VCaP (cell line): ENCODE measurements at regions not wholly inside any gene's neighbourhood (a gene's known extent, or its start where the extent isn't known, plus 50 kb on each side); places are given as distances from the start of the nearest gene placed in this dataset.

Source experiments
- H3K27ac ChIP-seq: fragments of 450-650 bp; 2 replicates; pipeline ENCODE4 v1.5.1; 2017
- CTCF ChIP-seq: fragments of 450-650 bp; conservative IDR thresholded peaks from 2 replicates; pipeline ENCODE4 v1.5.1; 2017; ENCODE audit warnings: mild to moderate bottlenecking, moderate library complexity

- no peak for TF ChIP-seq CTCF
- no peak overlapping the region for H3K27ac ChIP-seq
Observed at GRCh38 chr12:67760586-67761275, 112.2 kb downstream of the DYRK2 start.

- no peak overlapping the region for H3K27ac ChIP-seq
- TF ChIP-seq CTCF = no peak
Observed at GRCh38 chr12:67761566-67761965, 113.0 kb downstream of the DYRK2 start.

GRCh38 chr12:67764055-67764454 lies 115.5 kb downstream of the DYRK2 start:
- no peak overlapping the region for H3K27ac ChIP-seq
- no peak for TF ChIP-seq CTCF

GRCh38 chr12:67764946-67765619 lies 116.5 kb downstream of the DYRK2 start:
- TF ChIP-seq CTCF = no peak
- no peak overlapping the region for H3K27ac ChIP-seq

- TF ChIP-seq CTCF = no peak
- no peak overlapping the region for H3K27ac ChIP-seq
Observed at GRCh38 chr12:67765776-67766766, 117.5 kb downstream of the DYRK2 start.

- no peak overlapping the region for H3K27ac ChIP-seq
- no peak for TF ChIP-seq CTCF
Observed at GRCh38 chr12:67772267-67773169, 124.0 kb downstream of the DYRK2 start.
